ENCODE measurements at regions not wholly inside any gene's neighbourhood (a gene's known extent, or its start where the extent isn't known, plus 50 kb on each side); places are given as distances from the start of the nearest gene placed in this dataset.

GRCh38 chr10:111273635-111274034, 196.8 kb downstream of the ADRA2A start:
- Histone ChIP-seq H3K4me3 (ENCODE audit: low read length) (no peak overlapping the region), H3K27me3 (ENCODE audit: control insufficient read depth in 2 of 2, insufficient read depth in 2 of 2, low read length in 2 of 2) (no peaks in the 10 kb centered on the region), H3K27ac (ENCODE audit: low read depth, low read length) (no peak overlapping the region), H3K4me1 (ENCODE audit: control insufficient read depth in 2 of 2, insufficient read depth in 2 of 2, low read length in 2 of 2) (no peaks in the 10 kb centered on the region), H3K36me3 (ENCODE audit: control insufficient read depth in 2 of 3, insufficient read depth in 3 of 3, low read length in 3 of 3) (no peaks in the 10 kb centered on the region), H3K9me3 (ENCODE audit: control insufficient read depth in 2 of 3, low read length in 3 of 3) (no peaks in the 10 kb centered on the region)
- POLR2A ChIA-PET = no interaction called here
- CTCF ChIA-PET = no interaction called here
- Mint-ChIP-seq H3K27ac (no peak overlapping the region), H3K36me3 (no peaks in the 10 kb centered on the region), H3K9me3 (peaks cover 0 to 4% (median 0%) of the 10 kb centered on the region in 11 donors), H3K4me1 (no peaks in the 10 kb centered on the region), H3K27me3 (peaks cover 12 to 62% (median 52%) of the 10 kb centered on the region in 5 donors), H3K4me3 (no peak overlapping the region)
- no peak for ATAC-seq
- DNase-seq = no peak
- intact Hi-C loops (cut with micrococcal nuclease) = no loop called here

GRCh38 chr10:111275091-111275490, 198.3 kb downstream of the ADRA2A start:
- Histone ChIP-seq H3K4me3 (ENCODE audit: low read length) (no peak overlapping the region), H3K36me3 (ENCODE audit: control insufficient read depth in 2 of 3, insufficient read depth in 3 of 3, low read length in 3 of 3) (no peaks in the 10 kb centered on the region), H3K27me3 (ENCODE audit: control insufficient read depth in 2 of 2, insufficient read depth in 2 of 2, low read length in 2 of 2) (no peaks in the 10 kb centered on the region), H3K4me1 (ENCODE audit: control insufficient read depth in 2 of 2, insufficient read depth in 2 of 2, low read length in 2 of 2) (no peaks in the 10 kb centered on the region), H3K27ac (ENCODE audit: low read depth, low read length) (no peak overlapping the region), H3K9me3 (ENCODE audit: control insufficient read depth in 2 of 3, low read length in 3 of 3) (no peaks in the 10 kb centered on the region)
- no peaks in the 10 kb centered on the region for H3K4me1 Mint-ChIP-seq
- H3K9me3 Mint-ChIP-seq = peaks cover 0 to 4% (median 0%) of the 10 kb centered on the region in 11 donors
- no peak overlapping the region for H3K4me3 Mint-ChIP-seq
- DNase-seq = no peak
- CTCF ChIA-PET = no interaction called here
- no peaks in the 10 kb centered on the region for H3K36me3 Mint-ChIP-seq
- no peak overlapping the region for H3K27ac Mint-ChIP-seq
- H3K27me3 Mint-ChIP-seq = peaks cover 6 to 52% (median 38%) of the 10 kb centered on the region in 5 donors
- intact Hi-C loops (cut with micrococcal nuclease) = no loop called here
- ATAC-seq = no peak
- POLR2A ChIA-PET = no interaction called here

- H3K36me3 ChIP-seq (ENCODE audit: control insufficient read depth in 2 of 3, insufficient read depth in 3 of 3, low read length in 3 of 3) = no peaks in the 10 kb centered on the region
- H3K4me3 ChIP-seq (ENCODE audit: low read length) = no peak overlapping the region
- Mint-ChIP-seq H3K36me3 (no peaks in the 10 kb centered on the region), H3K4me3 (no peak overlapping the region), H3K27ac (no peak overlapping the region), H3K9me3 (peaks cover 0 to 4% (median 0%) of the 10 kb centered on the region in 11 donors), H3K27me3 (peaks cover 2 to 43% (median 23%) of the 10 kb centered on the region in 5 donors), H3K4me1 (no peaks in the 10 kb centered on the region)
- no peaks in the 10 kb centered on the region for H3K9me3 ChIP-seq (ENCODE audit: control insufficient read depth in 2 of 3, low read length in 3 of 3)
- ChIA-PET CTCF (no interaction called here), POLR2A (no interaction called here)
- no peaks in the 10 kb centered on the region for H3K27me3 ChIP-seq (ENCODE audit: control insufficient read depth in 2 of 2, insufficient read depth in 2 of 2, low read length in 2 of 2)
- intact Hi-C loops (cut with micrococcal nuclease) = no loop called here
- H3K4me1 ChIP-seq (ENCODE audit: control insufficient read depth in 2 of 2, insufficient read depth in 2 of 2, low read length in 2 of 2) = no peaks in the 10 kb centered on the region
- no peak for DNase-seq
- no peak overlapping the region for H3K27ac ChIP-seq (ENCODE audit: low read depth, low read length)
- no peak for ATAC-seq
Observed at GRCh38 chr10:111277661-111278060, 200.8 kb downstream of the ADRA2A start.

- intact Hi-C loops (cut with micrococcal nuclease) = no loop called here
- peaks cover 2 to 37% (median 18%) of the 10 kb centered on the region in 5 donors for H3K27me3 Mint-ChIP-seq
- H3K36me3 ChIP-seq (ENCODE audit: control insufficient read depth in 2 of 3, insufficient read depth in 3 of 3, low read length in 3 of 3) = no peaks in the 10 kb centered on the region
Observed at GRCh38 chr10:111278266-111278665, 201.4 kb downstream of the ADRA2A start.

GRCh38 chr10:111281516-111281915, 204.7 kb downstream of the ADRA2A start:
- ATAC-seq = no peak
- Histone ChIP-seq H3K9me3 (ENCODE audit: control insufficient read depth in 2 of 3, low read length in 3 of 3) (no peaks in the 10 kb centered on the region), H3K27ac (ENCODE audit: low read depth, low read length) (no peak overlapping the region), H3K4me3 (ENCODE audit: low read length) (no peak overlapping the region), H3K4me1 (ENCODE audit: control insufficient read depth in 2 of 2, insufficient read depth in 2 of 2, low read length in 2 of 2) (no peaks in the 10 kb centered on the region), H3K36me3 (ENCODE audit: control insufficient read depth in 2 of 3, insufficient read depth in 3 of 3, low read length in 3 of 3) (no peaks in the 10 kb centered on the region), H3K27me3 (ENCODE audit: control insufficient read depth in 2 of 2, insufficient read depth in 2 of 2, low read length in 2 of 2) (no peaks in the 10 kb centered on the region)
- H3K4me1 Mint-ChIP-seq = no peaks in the 10 kb centered on the region
- CTCF ChIA-PET = no interaction called here
- no peak overlapping the region for H3K27ac Mint-ChIP-seq
- intact Hi-C loops (cut with micrococcal nuclease) = no loop called here
- no peak for DNase-seq
- peaks cover 0 to 4% (median 0%) of the 10 kb centered on the region in 11 donors for H3K9me3 Mint-ChIP-seq
- peaks cover 0 to 3% (median 0%) of the 10 kb centered on the region in 5 donors for H3K36me3 Mint-ChIP-seq
- H3K4me3 Mint-ChIP-seq = no peak overlapping the region
- H3K27me3 Mint-ChIP-seq = peaks cover 0 to 23% (median 10%) of the 10 kb centered on the region in 5 donors
- POLR2A ChIA-PET = no interaction called here

More at GRCh38 chr10:111278266-111278665, 201.4 kb downstream of the ADRA2A start:
- ATAC-seq (no peak), DNase-seq (no peak)
- H3K9me3 Mint-ChIP-seq = peaks cover 0 to 4% (median 0%) of the 10 kb centered on the region in 11 donors
- Histone ChIP-seq H3K27ac (ENCODE audit: low read depth, low read length) (no peak overlapping the region), H3K4me3 (ENCODE audit: low read length) (no peak overlapping the region), H3K9me3 (ENCODE audit: control insufficient read depth in 2 of 3, low read length in 3 of 3) (no peaks in the 10 kb centered on the region), H3K4me1 (ENCODE audit: control insufficient read depth in 2 of 2, insufficient read depth in 2 of 2, low read length in 2 of 2) (no peaks in the 10 kb centered on the region), H3K27me3 (ENCODE audit: control insufficient read depth in 2 of 2, insufficient read depth in 2 of 2, low read length in 2 of 2) (no peaks in the 10 kb centered on the region)
- H3K27ac Mint-ChIP-seq = no peak overlapping the region
- H3K4me3 Mint-ChIP-seq = no peak overlapping the region
- H3K36me3 Mint-ChIP-seq = no peaks in the 10 kb centered on the region
- ChIA-PET POLR2A (no interaction called here), CTCF (no interaction called here)
- no peaks in the 10 kb centered on the region for H3K4me1 Mint-ChIP-seq

- no peak for ATAC-seq
- Mint-ChIP-seq H3K27me3 (peaks cover 8 to 17% (median 9%) of the 10 kb centered on the region in 5 donors), H3K36me3 (peaks cover 0 to 3% (median 0%) of the 10 kb centered on the region in 5 donors), H3K9me3 (no peaks in the 10 kb centered on the region), H3K4me1 (no peaks in the 10 kb centered on the region), H3K4me3 (no peak overlapping the region), H3K27ac (no peak overlapping the region)
- Histone ChIP-seq H3K27ac (ENCODE audit: low read depth, low read length) (no peak overlapping the region), H3K4me3 (ENCODE audit: low read length) (no peak overlapping the region), H3K4me1 (ENCODE audit: control insufficient read depth in 2 of 2, insufficient read depth in 2 of 2, low read length in 2 of 2) (no peaks in the 10 kb centered on the region), H3K27me3 (ENCODE audit: control insufficient read depth in 2 of 2, insufficient read depth in 2 of 2, low read length in 2 of 2) (no peaks in the 10 kb centered on the region), H3K36me3 (ENCODE audit: control insufficient read depth in 2 of 3, insufficient read depth in 3 of 3, low read length in 3 of 3) (no peaks in the 10 kb centered on the region), H3K9me3 (ENCODE audit: control insufficient read depth in 2 of 3, low read length in 3 of 3) (no peaks in the 10 kb centered on the region)
- DNase-seq = no peak
- intact Hi-C loops (cut with micrococcal nuclease) = no loop called here
- ChIA-PET POLR2A (interaction anchor here (0.5 kb wide), 1 partner anchor 43 kb away, joined by 3 read pairs; no protein-coding TSS in a partner anchor), CTCF (no interaction called here)
Observed at GRCh38 chr10:111289461-111289860, 212.6 kb downstream of the ADRA2A start.

- peaks cover 0 to 3% (median 0%) of the 10 kb centered on the region in 5 donors for H3K36me3 Mint-ChIP-seq
- Histone ChIP-seq H3K9me3 (ENCODE audit: control insufficient read depth in 2 of 3, low read length in 3 of 3) (no peaks in the 10 kb centered on the region), H3K4me3 (ENCODE audit: low read length) (no peak overlapping the region), H3K27me3 (ENCODE audit: control insufficient read depth in 2 of 2, insufficient read depth in 2 of 2, low read length in 2 of 2) (no peaks in the 10 kb centered on the region), H3K27ac (ENCODE audit: low read depth, low read length) (no peak overlapping the region), H3K36me3 (ENCODE audit: control insufficient read depth in 2 of 3, insufficient read depth in 3 of 3, low read length in 3 of 3) (no peaks in the 10 kb centered on the region), H3K4me1 (ENCODE audit: control insufficient read depth in 2 of 2, insufficient read depth in 2 of 2, low read length in 2 of 2) (no peaks in the 10 kb centered on the region)
- ATAC-seq (no peak), DNase-seq (no peak)
- ChIA-PET POLR2A (no interaction called here), CTCF (no interaction called here)
- intact Hi-C loops (cut with micrococcal nuclease) = no loop called here
- no peak overlapping the region for H3K27ac Mint-ChIP-seq
- H3K27me3 Mint-ChIP-seq = peaks cover 8 to 23% (median 16%) of the 10 kb centered on the region in 5 donors
- H3K4me1 Mint-ChIP-seq = no peaks in the 10 kb centered on the region
- no peaks in the 10 kb centered on the region for H3K9me3 Mint-ChIP-seq
- H3K4me3 Mint-ChIP-seq = no peak overlapping the region
Observed at GRCh38 chr10:111290649-111291048, 213.8 kb downstream of the ADRA2A start.

All from naive thymus-derived CD4-positive, alpha-beta T cell (primary cell).